B cell (primary cell): ENCODE measurements at regions not wholly inside any gene's neighbourhood (a gene's known extent, or its start where the extent isn't known, plus 50 kb on each side); places are given as distances from the start of the nearest gene placed in this dataset.

Source experiments
- CTCF ChIP-seq: fragments of 200-600 bp; IDR thresholded peaks from one replicate; pipeline ENCODE4 v1.8.0; 2022; ENCODE audit warnings: antibody characterized with exemption, mild to moderate bottlenecking
- EZH2 ChIP-seq: IDR thresholded peaks from 2 replicates; pipeline ENCODE4 v1.6.1; 2012; ENCODE audit warnings: borderline replicate concordance, low read depth, mild to moderate bottlenecking, moderate library complexity, low read length; ENCODE audit not compliant: insufficient read depth, poor library complexity, severe bottlenecking

- no peak for TF ChIP-seq CTCF
- TF ChIP-seq EZH2 = no peak
Measured at GRCh38 chr2:71891719-71892422, 255.8 kb downstream of the CYP26B1 start.
